ENCODE measurements at regions not wholly inside any gene's neighbourhood (a gene's known extent, or its start where the extent isn't known, plus 50 kb on each side); places are given as distances from the start of the nearest gene placed in this dataset.

- no peak for TF ChIP-seq CTCF (IDR thresholded peaks at IDR 0.05 in 2 of 3, conservative IDR thresholded peaks at IDR 0.05 in 1 of 3; ENCODE audit: control insufficient read depth in 2 of 3, extremely low read depth in 1 of 3, insufficient read depth in 1 of 3, low read depth in 3 of 3, low read length in 3 of 3)
- TF ChIP-seq REST (IDR thresholded peaks at IDR 0.05; ENCODE audit: low read depth, low read length) = no peak
- TF ChIP-seq ZNF274 (IDR thresholded peaks at IDR 0.05; ENCODE audit: insufficient read depth, insufficient read length) = no peak
- no peak for TF ChIP-seq TAF1 (IDR thresholded peaks at IDR 0.05; ENCODE audit: borderline replicate concordance, low read depth, low read length)
- no peak for TF ChIP-seq GABPA (IDR thresholded peaks at IDR 0.05; ENCODE audit: low read depth)
- TF ChIP-seq POLR2A (IDR thresholded peaks at IDR 0.05; ENCODE audit: low read depth, low read length) = no peak
- no peak for TF ChIP-seq PAX8 (IDR thresholded peaks at IDR 0.05)
- no peak for TF ChIP-seq ZNF384 (IDR thresholded peaks at IDR 0.05; ENCODE audit: borderline replicate concordance, low read depth, low read length)
- TF ChIP-seq TBL1XR1 (IDR thresholded peaks at IDR 0.05; ENCODE audit: low read depth, low read length) = no peak
- no peak for TF ChIP-seq USF2 (IDR thresholded peaks at IDR 0.05; ENCODE audit: borderline replicate concordance, low read depth, low read length)
Observed at GRCh38 chr3:34924961-34925360, 714.4 kb upstream of the ARPP21 start.
